ENCODE measurements at regions not wholly inside any gene's neighbourhood (a gene's known extent, or its start where the extent isn't known, plus 50 kb on each side); places are given as distances from the start of the nearest gene placed in this dataset.

GRCh38 chr6:19002976-19003560 lies 615.9 kb downstream of the RNF144B start:
- TF ChIP-seq CTCF (conservative IDR thresholded peaks at IDR 0.05) = no peak
- TF ChIP-seq EZH2 (IDR thresholded peaks at IDR 0.05; ENCODE audit: low read depth) = no peak

All from PC-9 (cell line).